Raji (cell line): ENCODE measurements at regions not wholly inside any gene's neighbourhood (a gene's known extent, or its start where the extent isn't known, plus 50 kb on each side); places are given as distances from the start of the nearest gene placed in this dataset.

Source experiments
- POLR2A ChIP-seq: IDR thresholded peaks from 2 replicates; pipeline ENCODE4 v1.6.1; 2011; ENCODE audit warnings: low read depth, low read length, control low read depth; ENCODE audit not compliant: insufficient read depth

DNA sequence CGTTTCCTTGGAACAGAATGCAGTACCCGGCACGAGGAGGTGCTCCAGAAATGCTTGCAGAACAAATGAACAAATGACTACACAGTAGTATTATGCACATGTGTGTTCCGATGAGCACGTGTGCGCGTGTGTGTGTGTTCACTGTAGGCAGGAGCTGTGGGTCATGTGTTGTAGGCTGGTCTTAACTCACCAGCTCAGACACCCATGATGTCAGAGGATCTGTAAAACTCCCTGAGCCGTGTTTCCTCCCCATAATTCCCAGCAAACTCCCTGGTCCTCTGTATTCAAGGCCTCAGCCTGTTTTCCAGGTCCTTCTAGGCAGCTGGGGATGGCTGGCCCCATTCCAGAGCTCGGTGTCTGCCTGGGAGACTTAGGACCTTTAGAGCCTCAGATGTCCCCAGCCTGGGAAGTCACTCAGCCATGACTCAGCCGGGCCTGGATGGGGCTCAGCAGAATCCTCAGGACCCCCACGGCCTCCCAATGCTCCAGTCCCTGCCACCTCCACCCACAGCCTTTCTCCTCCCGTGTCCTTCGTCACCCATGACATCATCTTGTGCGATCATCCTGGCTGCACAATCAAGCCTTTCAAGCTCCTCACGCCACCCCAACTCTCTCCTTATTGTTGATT, 475.0 kb upstream of the SULF2 start:
- no peak for TF ChIP-seq POLR2A

DNA sequence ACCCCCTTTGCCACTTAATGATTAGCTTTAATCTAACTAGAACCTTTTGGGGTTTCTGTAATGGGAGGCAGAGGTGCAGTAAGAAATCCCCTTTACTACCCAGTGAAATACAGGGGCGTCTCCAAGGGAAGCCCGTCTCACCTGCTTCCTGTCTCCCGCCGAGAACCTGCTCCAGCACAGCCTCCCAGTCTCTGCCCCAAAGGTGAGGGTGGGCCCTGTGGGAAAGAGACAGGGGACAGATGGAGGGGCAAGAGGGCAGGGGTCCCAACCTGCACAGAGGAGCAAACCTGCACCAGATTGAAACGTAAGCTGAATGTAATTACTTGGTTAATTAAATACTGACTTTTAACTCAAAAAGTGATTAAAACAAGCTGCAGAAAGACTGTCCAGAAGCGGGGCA, 474.2 kb upstream of the SULF2 start:
- no peak for TF ChIP-seq POLR2A

DNA sequence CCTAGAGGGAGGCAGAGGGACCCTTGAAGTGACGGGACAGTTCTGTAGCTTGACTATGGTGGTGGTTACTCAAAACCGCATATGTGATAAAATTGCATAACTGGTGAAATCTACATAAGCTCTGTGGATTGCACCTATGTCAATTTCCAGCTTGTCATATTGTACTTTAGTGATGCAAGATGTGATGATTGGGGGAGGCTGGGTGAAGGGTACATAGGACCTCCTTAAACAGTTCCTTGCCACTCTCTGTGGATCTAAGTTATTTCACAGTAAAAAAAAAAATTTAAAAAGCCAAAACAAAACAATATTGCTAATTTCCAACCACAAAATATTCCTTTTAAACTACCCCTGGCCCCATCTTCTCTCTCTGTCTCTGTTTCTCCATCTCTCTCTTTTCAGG, 472.6 kb upstream of the SULF2 start:
- TF ChIP-seq POLR2A = no peak

DNA sequence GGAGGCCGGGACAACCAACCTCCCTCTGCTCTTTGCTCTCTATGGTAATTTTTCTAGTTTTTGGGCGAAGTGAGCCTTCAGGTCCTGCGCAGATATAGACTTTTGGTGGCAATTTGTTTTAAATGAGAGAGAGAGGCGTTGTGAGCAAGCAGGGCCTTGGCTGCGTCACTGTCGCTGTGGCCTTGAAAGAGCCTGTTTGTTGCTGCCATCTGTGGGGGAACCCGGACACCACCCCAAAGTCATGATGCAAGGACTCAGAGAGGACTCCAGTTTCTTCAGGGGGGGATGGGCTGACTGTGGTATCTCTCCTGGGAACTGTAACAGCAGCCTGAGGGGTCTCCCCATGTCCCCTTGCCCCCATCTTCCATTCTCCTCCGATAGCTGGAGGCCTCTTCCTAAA, 462.7 kb upstream of the SULF2 start:
- TF ChIP-seq POLR2A = no peak

DNA sequence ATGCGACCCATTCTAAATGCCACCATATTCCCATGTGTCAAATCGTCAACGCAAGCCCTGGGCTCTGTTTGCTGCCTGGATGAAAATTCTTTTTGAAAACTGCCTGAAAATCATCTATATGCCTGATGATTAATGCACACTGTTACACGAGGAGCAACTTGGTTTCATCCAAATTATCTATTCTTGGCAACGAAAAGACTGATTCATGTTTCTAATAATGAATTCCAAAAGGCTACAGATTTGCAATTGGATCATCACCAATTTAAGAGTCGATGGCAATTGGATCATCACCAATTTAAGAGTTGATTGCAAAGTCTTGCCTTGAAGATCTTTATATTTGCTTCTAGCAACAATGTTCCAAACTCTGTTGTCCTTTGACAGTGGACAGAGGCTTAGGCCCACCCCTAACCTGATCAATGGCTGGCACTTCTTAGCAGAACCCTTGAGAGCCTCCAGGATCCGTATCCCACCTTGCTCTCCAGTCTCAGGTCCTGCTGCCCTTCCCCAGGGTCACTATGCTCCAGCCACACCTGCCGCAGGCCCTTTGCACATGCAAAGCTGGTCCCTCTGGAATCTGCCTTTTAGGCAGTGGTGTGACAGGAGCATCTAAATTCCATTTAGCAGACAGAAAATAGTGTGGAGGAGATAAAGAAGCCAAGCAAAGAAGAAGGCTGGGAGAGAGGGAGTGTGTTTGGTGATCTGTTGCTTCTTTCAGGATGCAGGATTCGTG, 460.9 kb upstream of the SULF2 start:
- no peak for TF ChIP-seq POLR2A

DNA sequence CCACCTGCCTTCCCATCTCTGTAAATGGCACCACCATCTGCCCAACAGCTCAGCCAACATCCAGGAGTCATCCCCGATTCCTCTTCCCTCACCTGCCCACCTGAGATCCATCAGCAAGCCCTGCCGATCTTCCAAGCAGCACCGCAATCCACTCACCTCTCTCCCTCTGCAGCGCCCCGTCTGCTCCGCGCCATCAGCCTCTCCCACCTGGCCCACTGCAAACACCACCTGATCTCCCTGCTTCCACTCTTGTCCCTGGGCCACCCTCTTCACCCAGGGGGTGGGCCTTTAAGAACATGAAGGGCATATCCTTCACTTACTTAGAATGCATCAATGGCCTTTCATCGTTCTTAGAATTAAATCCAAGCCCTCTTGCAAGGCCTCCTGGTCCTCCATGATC, 457.3 kb upstream of the SULF2 start:
- no peak for TF ChIP-seq POLR2A

DNA sequence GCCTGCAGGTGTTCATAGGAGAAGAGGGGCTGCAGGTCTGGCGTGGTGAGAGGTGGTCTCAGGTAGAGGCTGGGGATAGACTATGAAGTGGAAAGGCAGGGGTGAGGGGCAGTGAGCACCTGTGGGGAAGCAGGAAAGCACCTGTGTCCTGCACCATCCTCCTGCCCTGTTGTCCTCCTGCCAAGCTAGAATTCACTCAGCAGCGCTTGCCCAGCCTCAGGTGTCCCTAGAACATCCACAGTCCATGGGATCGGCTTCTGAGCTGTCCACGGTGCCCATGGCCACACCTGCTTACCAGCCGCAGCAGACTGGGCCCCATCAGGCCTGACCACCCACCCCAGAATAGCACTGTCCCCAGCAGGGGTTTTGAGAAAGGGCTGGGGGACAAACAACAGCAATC, 456.2 kb upstream of the SULF2 start:
- TF ChIP-seq POLR2A = no peak

DNA sequence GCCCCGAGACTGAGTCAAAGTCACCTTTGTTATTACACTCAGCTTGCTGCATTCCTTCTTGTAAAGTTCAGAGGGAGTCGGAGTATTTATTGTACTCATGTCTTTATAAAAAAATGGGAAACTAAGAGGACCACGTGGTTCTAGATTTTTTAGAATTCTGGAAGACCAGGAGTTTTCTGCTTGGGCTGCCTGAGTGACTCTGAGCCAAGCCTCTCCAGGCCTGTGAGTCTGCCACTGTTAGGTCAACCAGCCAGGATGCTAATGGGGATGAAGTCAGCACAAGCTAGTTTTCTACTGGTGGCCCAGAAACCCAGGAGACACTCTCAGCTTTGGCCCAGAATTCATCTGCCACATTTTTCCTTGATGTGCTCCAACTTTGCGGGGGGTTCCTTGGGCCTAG, 453.5 kb upstream of the SULF2 start:
- no peak for TF ChIP-seq POLR2A

DNA sequence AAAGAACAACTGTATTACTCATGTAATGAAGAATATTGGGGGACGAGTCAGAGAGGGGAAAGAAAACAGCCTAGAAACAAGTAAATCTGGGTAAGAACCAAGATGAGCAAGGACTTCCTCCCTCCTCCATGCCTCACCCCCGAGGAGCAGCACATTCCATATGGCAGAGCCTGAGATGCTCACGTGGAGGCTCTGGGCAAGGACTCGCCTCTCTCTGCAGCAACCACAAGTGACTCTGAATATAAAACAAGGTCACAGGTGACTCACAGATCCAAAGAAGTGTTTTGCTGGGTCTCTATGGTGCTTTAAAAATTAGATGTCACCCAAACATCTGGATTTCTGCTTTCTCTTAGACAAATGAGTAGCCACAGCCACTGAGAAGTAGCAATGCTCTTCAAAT, 453.0 kb upstream of the SULF2 start:
- TF ChIP-seq POLR2A = no peak

DNA sequence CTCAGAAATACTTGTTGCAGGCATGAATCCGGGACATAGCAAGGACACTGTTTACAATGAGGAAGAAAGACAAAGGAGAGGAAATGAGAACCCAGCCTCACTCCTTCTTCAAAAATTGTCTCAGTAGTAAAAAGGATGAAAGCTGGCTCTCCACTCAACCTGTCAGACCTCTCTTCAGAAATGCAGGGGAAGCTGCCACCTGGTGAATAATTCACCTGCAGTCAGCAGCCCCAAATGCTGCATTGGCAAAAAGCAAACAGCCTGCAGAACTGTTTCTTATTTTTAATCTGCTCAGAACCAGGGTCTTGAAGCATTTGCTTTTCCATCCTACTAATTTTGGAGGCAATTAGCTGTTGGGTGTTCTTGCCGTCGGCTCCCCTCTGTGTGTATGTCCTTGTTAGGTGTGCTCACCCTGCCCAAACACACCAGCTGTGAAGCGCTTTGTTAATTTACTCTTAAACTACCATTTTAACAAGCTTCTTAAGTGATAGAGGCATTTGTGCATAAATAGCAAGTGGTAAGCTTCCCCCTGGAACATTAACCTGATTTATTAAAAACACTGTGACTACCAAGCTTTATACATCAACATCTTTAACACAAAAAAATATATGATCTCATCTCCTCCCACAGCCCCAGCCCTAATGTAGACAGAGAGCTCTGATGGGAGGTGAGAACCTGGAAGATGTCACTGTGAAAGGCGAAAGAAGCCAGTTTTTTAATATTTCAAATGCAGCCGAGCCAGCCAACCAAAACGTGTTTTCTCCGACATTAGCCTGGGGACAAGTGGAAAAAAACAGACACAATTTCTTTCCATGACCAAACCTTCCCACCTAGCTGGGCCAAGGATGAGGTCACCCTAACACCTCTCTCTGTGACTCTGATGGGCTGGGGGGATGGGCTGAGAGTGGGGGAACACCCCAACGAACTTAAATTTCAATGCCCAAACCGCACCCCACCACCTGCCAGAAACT, 451.0 kb upstream of the SULF2 start:
- TF ChIP-seq POLR2A = no peak

DNA sequence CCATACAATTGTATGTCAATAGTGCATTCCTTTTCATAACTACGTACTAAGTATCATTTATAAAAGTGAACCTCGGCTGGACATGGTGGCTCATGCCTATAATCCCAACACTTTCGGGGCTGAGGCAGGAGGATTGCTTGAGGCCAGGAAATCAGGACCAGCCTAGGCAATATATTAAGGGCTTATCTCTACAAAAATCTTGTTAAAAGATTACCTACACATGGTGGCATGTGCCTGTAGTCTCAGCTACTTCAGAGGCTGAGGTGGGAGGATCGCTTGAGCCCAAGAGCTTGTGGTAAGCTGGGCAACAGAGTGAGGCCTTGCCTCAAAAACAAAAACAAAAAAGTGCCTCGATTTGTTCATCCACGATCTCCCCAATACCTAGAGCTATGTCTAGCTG, 449.7 kb upstream of the SULF2 start:
- TF ChIP-seq POLR2A = no peak

DNA sequence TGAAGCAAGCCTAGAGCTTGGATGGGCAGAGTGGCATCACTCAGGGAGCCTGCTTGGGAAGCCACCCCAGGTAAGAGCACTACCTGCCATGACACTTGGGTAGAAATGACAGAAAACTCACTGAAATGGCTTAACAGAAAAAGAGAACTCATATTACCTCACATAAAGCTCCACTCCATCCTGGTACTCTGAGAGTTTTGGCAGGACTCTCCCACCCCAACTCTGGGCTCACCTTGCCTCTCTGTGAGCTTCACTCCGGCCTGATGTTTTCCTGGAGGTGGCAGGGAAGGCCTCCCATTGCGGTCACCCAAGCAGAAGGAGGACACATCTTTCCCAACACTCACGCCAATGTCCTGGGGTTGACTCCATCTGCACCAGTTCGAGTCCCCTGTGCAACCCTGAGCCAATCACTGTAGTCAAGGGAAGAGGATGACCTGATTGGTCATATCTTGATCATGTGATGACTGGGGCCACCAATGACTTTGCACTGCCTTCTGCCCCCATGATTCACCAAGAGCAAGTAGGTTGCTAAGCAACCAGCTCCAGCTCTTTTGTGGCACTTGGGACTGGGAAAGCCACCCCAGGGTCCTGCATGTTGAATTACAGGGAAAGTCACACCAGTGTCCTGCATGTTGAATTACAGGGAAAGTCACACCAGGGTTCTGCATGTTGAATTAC, 446.1 kb upstream of the SULF2 start:
- no peak for TF ChIP-seq POLR2A

DNA sequence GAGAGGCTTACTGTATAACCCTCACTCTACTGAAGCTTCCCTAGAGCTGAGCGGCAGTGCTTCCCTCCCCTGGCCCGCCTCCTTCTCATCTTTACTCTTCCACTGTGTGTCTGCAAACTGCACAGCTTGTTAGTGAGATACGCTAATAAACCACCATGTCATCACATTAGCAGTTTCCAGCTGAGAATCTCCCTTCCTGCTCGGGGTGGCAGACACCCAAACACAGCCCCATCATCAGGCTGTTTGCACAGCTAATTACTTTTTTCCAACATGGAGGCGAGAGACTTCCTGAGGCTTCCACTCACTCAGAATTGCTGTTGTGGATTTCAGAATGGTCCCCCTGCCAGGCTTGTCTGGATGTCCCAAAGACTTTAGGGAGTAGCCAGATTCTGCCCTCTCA, 444.9 kb upstream of the SULF2 start:
- no peak for TF ChIP-seq POLR2A

DNA sequence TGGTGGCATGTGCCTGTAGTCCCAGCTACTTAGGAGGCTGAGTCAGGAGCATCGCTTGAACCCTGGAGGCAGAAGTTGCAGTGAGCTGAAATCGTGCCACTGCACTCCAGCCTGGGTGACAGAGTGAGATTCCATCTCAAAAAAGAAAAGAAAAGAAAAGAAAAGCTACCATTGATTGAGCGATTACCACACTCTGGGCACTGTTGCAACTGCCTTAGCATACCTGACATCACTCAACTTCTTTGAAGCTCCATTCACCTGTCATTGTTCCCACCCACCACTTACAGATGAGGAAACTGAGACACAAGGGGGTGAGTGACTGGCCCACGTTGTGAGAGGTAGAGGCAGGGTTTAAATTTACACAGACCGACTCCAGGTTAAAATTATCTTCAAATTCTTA, 442.1 kb upstream of the SULF2 start:
- TF ChIP-seq POLR2A = no peak

DNA sequence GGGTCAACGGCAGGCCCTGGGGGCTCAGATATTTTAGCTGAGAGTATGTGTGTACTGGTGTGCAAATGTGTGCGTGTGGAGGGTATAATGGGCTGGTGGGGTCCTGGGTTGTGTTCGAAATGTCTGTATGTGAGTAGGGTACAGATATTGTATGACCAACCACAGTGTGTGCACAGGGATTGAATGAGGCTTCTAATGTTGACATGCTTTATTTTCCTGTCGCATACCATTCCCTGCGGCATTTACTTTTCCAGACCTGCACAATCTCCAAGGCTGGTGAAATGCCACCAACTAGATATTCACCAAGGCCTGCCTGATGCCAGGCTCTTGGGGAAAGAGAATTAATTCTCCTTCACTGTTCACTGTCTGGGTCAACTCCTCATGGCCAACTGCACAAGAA, 441.4 kb upstream of the SULF2 start:
- no peak for TF ChIP-seq POLR2A

DNA sequence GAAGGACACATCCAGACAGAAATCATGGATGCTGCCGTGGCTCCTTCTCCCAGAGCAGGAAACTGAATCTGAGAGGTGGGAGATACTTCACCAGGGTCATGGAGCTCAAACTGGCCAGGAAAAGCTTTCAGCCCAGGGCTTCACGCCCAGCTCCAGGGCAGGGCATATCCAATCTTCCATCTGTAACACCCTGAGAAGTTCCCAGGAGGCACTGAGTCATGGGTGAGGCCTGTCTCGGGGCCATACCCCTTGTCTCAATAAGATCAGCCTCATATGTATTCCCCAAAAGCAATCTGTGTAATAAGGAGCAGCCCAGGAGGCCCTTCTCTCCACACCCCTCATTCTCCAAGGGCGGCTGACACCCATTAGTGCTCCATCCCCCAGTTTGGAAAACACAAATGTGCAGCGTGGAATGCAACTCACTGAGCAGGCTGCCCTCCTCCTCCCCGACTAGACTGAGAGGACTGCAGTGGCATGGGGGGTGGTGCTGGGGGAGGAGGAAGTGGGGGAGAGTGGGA, 439.3 kb upstream of the SULF2 start:
- no peak for TF ChIP-seq POLR2A

DNA sequence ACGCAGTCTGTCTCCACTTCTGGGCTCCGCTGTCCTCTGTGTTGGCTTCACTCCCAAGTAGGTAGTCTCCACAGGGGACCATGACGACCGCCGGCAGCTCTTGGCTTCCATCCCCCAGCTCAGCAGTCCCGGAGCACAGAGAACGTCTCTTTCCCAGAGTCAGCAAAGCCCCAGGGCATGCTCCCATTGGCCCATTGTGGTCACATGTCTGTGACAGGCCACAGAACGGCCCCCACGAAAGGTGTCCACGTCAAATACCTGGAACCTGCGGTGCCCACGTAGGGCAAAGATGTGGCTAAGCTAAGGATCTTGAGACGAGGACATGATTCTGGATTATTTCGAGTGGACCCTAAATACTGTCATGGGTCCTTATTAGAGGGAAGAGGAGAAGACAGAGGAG, 438.4 kb upstream of the SULF2 start:
- TF ChIP-seq POLR2A = no peak
